Skeletal muscle cell (primary cell): ENCODE measurements at regions not wholly inside any gene's neighbourhood (a gene's known extent, or its start where the extent isn't known, plus 50 kb on each side); places are given as distances from the start of the nearest gene placed in this dataset.

Experiments used
- DNase-seq: peaks from one replicate; pipeline ENCODE4 v3.0.0-alpha.2; 2010; ENCODE audit warnings: low read depth
- H3K4me3 ChIP-seq: 2 replicates; pipeline ENCODE4 v1.5.1; 2011; ENCODE audit warnings: low read depth, mild to moderate bottlenecking, control low read depth, low read length, moderate library complexity

GRCh38 chr4:38273407-38273806 is 313.2 kb downstream of the PTTG2 start:
- no peak overlapping the region for H3K4me3 ChIP-seq

GRCh38 chr4:38275331-38276100 is 315.3 kb downstream of the PTTG2 start:
- no peak for DNase-seq
- no peak overlapping the region for H3K4me3 ChIP-seq

More at GRCh38 chr4:38273407-38273806, 313.2 kb downstream of the PTTG2 start:
- DNase-seq: no peak

- H3K4me3 ChIP-seq: no peak overlapping the region
- no peak for DNase-seq
Observed at GRCh38 chr4:38278255-38278654, 318.1 kb downstream of the PTTG2 start.

- no peak overlapping the region for H3K4me3 ChIP-seq
- DNase-seq: no peak
Observed at GRCh38 chr4:38279077-38279476, 318.9 kb downstream of the PTTG2 start.

- H3K4me3 ChIP-seq: no peak overlapping the region
- no peak for DNase-seq
Observed at GRCh38 chr4:38279650-38280322, 319.6 kb downstream of the PTTG2 start.

GRCh38 chr4:38280323-38280706 is 320.1 kb downstream of the PTTG2 start:
- H3K4me3 ChIP-seq: no peak overlapping the region
- no peak for DNase-seq

GRCh38 chr4:38281371-38282071 is 321.3 kb downstream of the PTTG2 start:
- no peak overlapping the region for H3K4me3 ChIP-seq
- DNase-seq: no peak

GRCh38 chr4:38283724-38284123 is 323.5 kb downstream of the PTTG2 start:
- H3K4me3 ChIP-seq: no peak overlapping the region
- no peak for DNase-seq

GRCh38 chr4:38284294-38285030 is 324.3 kb downstream of the PTTG2 start:
- DNase-seq: no peak
- no peak overlapping the region for H3K4me3 ChIP-seq

GRCh38 chr4:38287101-38287851 is 327.1 kb downstream of the PTTG2 start:
- no peak for DNase-seq
- H3K4me3 ChIP-seq: no peak overlapping the region

- no peak for DNase-seq
- H3K4me3 ChIP-seq: no peak overlapping the region
Observed at GRCh38 chr4:38289553-38289952, 329.4 kb downstream of the PTTG2 start.

- H3K4me3 ChIP-seq: no peak overlapping the region
- no peak for DNase-seq
Observed at GRCh38 chr4:38290366-38290765, 330.2 kb downstream of the PTTG2 start.

GRCh38 chr4:38290914-38291313 is 330.7 kb downstream of the PTTG2 start:
- no peak overlapping the region for H3K4me3 ChIP-seq

GRCh38 chr4:38292529-38292928 is 332.3 kb downstream of the PTTG2 start:
- no peak overlapping the region for H3K4me3 ChIP-seq
- DNase-seq: no peak

More at GRCh38 chr4:38290914-38291313, 330.7 kb downstream of the PTTG2 start:
- no peak for DNase-seq

GRCh38 chr4:38294238-38294637 is 334.0 kb downstream of the PTTG2 start:
- DNase-seq: no peak
- H3K4me3 ChIP-seq: no peak overlapping the region

GRCh38 chr4:38297061-38297460 is 336.9 kb downstream of the PTTG2 start:
- DNase-seq: no peak
- no peak overlapping the region for H3K4me3 ChIP-seq

- DNase-seq: no peak
- H3K4me3 ChIP-seq: no peak overlapping the region
Observed at GRCh38 chr4:38298868-38299713, 338.9 kb downstream of the PTTG2 start.

- H3K4me3 ChIP-seq: no peak overlapping the region
- no peak for DNase-seq
Observed at GRCh38 chr4:38302910-38303309, 342.7 kb downstream of the PTTG2 start.
